CD4-positive, alpha-beta T cell (primary cell): ENCODE measurements at regions not wholly inside any gene's neighbourhood (a gene's known extent, or its start where the extent isn't known, plus 50 kb on each side); places are given as distances from the start of the nearest gene placed in this dataset.

Source experiments
- ATAC-seq: fragments of 200-7000 bp; cut with Tn5 transposase; one replicate; pipeline ENCODE4 v1.10.0; 2022; ENCODE audit warnings: mild to moderate bottlenecking; ENCODE audit not compliant: poor library complexity
- CTCF ChIA-PET: fragments of 350-600 bp; sonication (Branson Sonifier 250); formaldehyde crosslinking; loops from one replicate; lab custom pipeline; 2021; ENCODE audit warnings: antibody characterized with exemption, inconsistent platforms; lab: Charles Lee
- POLR2A ChIA-PET: fragments of 350-600 bp; sonication (Branson Sonifier 250); formaldehyde crosslinking; loops from one replicate; lab custom pipeline; 2021; ENCODE audit warnings: antibody characterized with exemption, inconsistent platforms; lab: Charles Lee
- DNase-seq, 14 experiments: peaks; one replicate each; pipeline ENCODE4 v3.0.0-alpha.2; 2013 to 2020; ENCODE audit warnings: mixed read lengths in 2 of 14
- H3K27ac ChIP-seq, 2 donors: one replicate each; pipeline versions ENCODE4 v1.5.1 to v1.7.0; 2013; ENCODE audit warnings: low read length in 2 of 2, low read depth in 1 of 2, mild to moderate bottlenecking in 1 of 2
- H3K27me3 ChIP-seq, 2 experiments: 1 replicate in 1 of 2; 2 replicates in 1 of 2; pipeline versions ENCODE4 v1.6.1 to v1.7.0; 2013; ENCODE audit warnings: low read length in 2 of 2, control low read depth in 1 of 2, mild to moderate bottlenecking in 1 of 2, moderate library complexity in 1 of 2; ENCODE audit not compliant: insufficient read depth in 2 of 2, control insufficient read depth in 1 of 2
- H3K36me3 ChIP-seq: one replicate; pipeline ENCODE4 v1.6.1; 2013; ENCODE audit warnings: low read length, control low read depth; ENCODE audit not compliant: insufficient read depth
- H3K4me1 ChIP-seq: one replicate; pipeline ENCODE4 v1.6.1; 2013; ENCODE audit warnings: low read length, control low read depth; ENCODE audit not compliant: insufficient read depth
- H3K4me3 ChIP-seq: one replicate; pipeline ENCODE4 v1.5.1; 2013; ENCODE audit warnings: mild to moderate bottlenecking, low read length, moderate library complexity
- H3K9me3 ChIP-seq, 2 experiments: 1 replicate in 1 of 2; 2 replicates in 1 of 2; pipeline versions ENCODE4 v1.6.1 to v1.7.0; 2013; ENCODE audit warnings: low read length in 2 of 2, mild to moderate bottlenecking in 2 of 2, control low read depth in 1 of 2, moderate library complexity in 1 of 2; ENCODE audit not compliant: control insufficient read depth in 1 of 2, insufficient read depth in 1 of 2
- H3K27ac Mint-ChIP-seq: one replicate; pipeline ENCODE4 v1.8.0; 2020; ENCODE audit warnings: mixed read lengths
- H3K27me3 Mint-ChIP-seq: one replicate; pipeline ENCODE4 v1.8.0; 2021; ENCODE audit warnings: mixed read lengths
- H3K36me3 Mint-ChIP-seq: one replicate; pipeline ENCODE4 v1.8.0; 2021; ENCODE audit warnings: low read depth, mixed read lengths
- H3K4me1 Mint-ChIP-seq: one replicate; pipeline ENCODE4 v1.8.0; 2021; ENCODE audit warnings: low read depth, mixed read lengths
- H3K4me3 Mint-ChIP-seq: one replicate; pipeline ENCODE4 v1.8.0; 2020; ENCODE audit warnings: mild to moderate bottlenecking, mixed read lengths
- H3K9me3 Mint-ChIP-seq: one replicate; pipeline ENCODE4 v1.8.0; 2020; ENCODE audit warnings: mixed read lengths
- intact Hi-C, 2 experiments: fragments of 100-400 bp; cut with DNase I in 1 of 2; cut with micrococcal nuclease in 1 of 2; formaldehyde crosslinking; loops; one replicate each; pipeline versions ENCODE4 v1.15.1 to v1.9.0; 2023 to 2025; cut with DNase I, micrococcal nuclease
- TF ChIP-seq, protein P1 (sequence below): fragments of 200-600 bp; IDR thresholded peaks from one replicate; pipeline ENCODE4 v1.8.0; 2022; ENCODE audit warnings: antibody characterized with exemption, mild to moderate bottlenecking

DNA sequence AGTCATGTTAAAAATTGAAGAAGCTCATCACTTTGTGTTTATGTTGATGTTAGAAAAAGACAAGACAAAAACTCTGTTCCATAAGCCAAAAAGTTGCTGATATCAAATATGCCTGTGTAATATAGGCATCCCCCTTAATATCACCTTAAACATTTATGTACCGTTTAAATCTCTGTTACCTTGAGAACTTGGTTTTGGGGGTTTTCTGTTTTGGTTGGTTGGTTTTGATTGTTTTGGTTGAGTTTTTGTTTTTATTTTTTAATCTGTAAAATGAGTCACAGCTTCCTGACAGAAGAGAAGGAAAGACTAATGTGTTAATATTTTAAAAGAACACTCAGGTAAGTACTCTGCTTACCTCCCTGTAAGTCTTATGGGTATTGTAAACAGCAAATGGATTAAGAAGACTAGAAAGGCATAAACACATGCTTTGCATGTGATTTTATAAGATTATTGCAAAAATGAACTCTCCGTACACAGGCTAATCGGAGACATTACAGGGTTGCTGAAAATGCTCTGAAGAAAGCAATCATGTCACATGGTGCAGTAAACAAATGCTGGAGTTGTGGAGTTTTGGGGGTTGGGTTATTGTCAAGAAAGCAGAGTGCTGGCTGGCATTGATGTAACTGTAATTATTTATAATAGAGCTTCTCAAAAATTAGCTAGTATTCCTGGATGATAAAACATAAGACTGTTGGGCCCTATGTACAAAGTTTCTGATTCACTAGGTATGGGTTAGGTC, 69.5 kb upstream of the MBNL1 start:
- TF ChIP-seq, protein P1, sequence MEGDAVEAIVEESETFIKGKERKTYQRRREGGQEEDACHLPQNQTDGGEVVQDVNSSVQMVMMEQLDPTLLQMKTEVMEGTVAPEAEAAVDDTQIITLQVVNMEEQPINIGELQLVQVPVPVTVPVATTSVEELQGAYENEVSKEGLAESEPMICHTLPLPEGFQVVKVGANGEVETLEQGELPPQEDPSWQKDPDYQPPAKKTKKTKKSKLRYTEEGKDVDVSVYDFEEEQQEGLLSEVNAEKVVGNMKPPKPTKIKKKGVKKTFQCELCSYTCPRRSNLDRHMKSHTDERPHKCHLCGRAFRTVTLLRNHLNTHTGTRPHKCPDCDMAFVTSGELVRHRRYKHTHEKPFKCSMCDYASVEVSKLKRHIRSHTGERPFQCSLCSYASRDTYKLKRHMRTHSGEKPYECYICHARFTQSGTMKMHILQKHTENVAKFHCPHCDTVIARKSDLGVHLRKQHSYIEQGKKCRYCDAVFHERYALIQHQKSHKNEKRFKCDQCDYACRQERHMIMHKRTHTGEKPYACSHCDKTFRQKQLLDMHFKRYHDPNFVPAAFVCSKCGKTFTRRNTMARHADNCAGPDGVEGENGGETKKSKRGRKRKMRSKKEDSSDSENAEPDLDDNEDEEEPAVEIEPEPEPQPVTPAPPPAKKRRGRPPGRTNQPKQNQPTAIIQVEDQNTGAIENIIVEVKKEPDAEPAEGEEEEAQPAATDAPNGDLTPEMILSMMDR = no peak

DNA sequence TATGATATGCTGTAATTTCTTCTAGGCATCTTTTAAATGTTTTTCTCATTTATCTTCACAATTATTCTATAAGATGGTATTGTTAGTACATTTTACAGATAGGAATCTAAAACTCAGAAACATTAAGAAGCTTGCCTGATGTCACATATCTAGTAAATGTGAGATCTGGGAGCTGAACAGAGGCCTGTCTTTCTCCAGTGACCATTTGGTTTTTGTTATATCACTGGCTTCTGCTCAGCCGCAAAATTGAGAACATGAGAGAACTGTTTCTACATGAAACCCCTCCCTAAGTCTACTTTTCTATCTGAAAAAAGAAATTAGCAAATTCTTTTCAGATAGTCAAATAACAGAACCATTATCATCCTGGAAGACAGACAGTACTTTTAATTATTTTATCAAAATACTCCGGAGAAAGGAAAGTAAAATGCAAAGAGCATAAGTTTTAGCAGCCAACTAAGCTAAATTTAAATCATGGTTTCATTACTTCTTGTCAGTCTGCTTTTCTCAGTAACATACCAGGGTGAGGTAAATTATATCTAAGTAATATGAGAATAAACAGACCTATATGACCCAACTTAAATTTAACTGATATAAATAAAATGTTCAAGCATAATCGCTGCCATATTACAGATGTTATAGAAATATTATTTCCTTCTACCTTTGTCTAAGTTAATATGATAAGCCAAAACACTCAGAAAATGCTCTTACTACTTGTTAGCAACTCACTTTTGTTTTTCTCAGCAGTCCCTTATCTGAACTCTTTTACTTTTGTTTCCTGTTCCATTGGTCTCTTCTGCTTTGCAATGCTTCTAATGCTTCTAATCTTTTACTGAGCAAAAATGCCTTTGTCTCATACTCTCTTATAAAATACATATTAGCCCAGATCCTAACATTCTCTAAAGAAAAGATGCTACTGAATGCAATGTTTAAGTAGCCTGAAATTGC, 68.0 kb upstream of the MBNL1 start:
- ChIA-PET POLR2A (interaction anchor here (0.6 to 12.8 kb wide), 12 partner anchors 8 to 109 kb away, joined by 3 to 185 read pairs (median 12); partner anchors contain the start of gene MBNL1), CTCF (interaction anchor here (2.4 to 3.0 kb wide), 2 partner anchors 17 to 43 kb away, joined by 7 to 9 read pairs; no protein-coding TSS in a partner anchor)
- peak overlapping the region; percentile 96 for H3K27ac Mint-ChIP-seq
- ATAC-seq (peak; percentile 31), DNase-seq (peak in 2 of 14 experiments; percentile 59 to 60)
- H3K36me3 ChIP-seq = no peaks in the 10 kb centered on the region
- no peaks in the 10 kb centered on the region for H3K27me3 ChIP-seq
- peak overlapping the region; percentile 43 for H3K4me3 ChIP-seq
- TF ChIP-seq, protein P1 = no peak
- peaks cover 11% of the 10 kb centered on the region for H3K36me3 Mint-ChIP-seq
- H3K4me1 ChIP-seq = peaks cover 17% of the 10 kb centered on the region
- H3K4me3 Mint-ChIP-seq = peak overlapping the region; percentile 80
- H3K27ac ChIP-seq = peak overlapping the region; percentile 62 to 81
- H3K27me3 Mint-ChIP-seq = no peaks in the 10 kb centered on the region
- H3K4me1 Mint-ChIP-seq = peaks cover 87% of the 10 kb centered on the region
- intact Hi-C loops = loop anchor here in 1 of 2 experiments (2.0 to 5.0 kb wide), 2 partner anchors 44 to 57 kb away; no protein-coding TSS in a partner anchor
- no peaks in the 10 kb centered on the region for H3K9me3 ChIP-seq
- no peaks in the 10 kb centered on the region for H3K9me3 Mint-ChIP-seq

More for the DNA sequence above, 69.5 kb upstream of the MBNL1 start:
- POLR2A ChIA-PET = interaction anchor here (1.2 to 12.8 kb wide), 13 partner anchors 9 to 86 kb away, joined by 3 to 185 read pairs (median 12); partner anchors contain the start of gene MBNL1
- peak overlapping the region; percentile 62 to 81 for H3K27ac ChIP-seq
- H3K4me3 Mint-ChIP-seq = peak overlapping the region; percentile 80
- H3K4me3 ChIP-seq = peak overlapping the region; percentile 43
- intact Hi-C loops = no loop called here
- H3K4me1 Mint-ChIP-seq = peaks cover 86% of the 10 kb centered on the region
- no peaks in the 10 kb centered on the region for H3K9me3 ChIP-seq
- H3K4me1 ChIP-seq = peaks cover 25% of the 10 kb centered on the region
- CTCF ChIA-PET = interaction anchor here (0.8 to 3.0 kb wide), 5 partner anchors 16 to 71 kb away, joined by 3 to 9 read pairs (median 3); no protein-coding TSS in a partner anchor
- no peaks in the 10 kb centered on the region for H3K27me3 ChIP-seq
- no peaks in the 10 kb centered on the region for H3K36me3 ChIP-seq
- DNase-seq (peak in 3 of 14 experiments; percentile 54 to 67 (median 64)), ATAC-seq (peak; percentile 38)
- no peaks in the 10 kb centered on the region for H3K9me3 Mint-ChIP-seq
- peak overlapping the region; percentile 96 for H3K27ac Mint-ChIP-seq
- H3K27me3 Mint-ChIP-seq = no peaks in the 10 kb centered on the region
- H3K36me3 Mint-ChIP-seq = peaks cover 5% of the 10 kb centered on the region
